ENCODE measurements at regions not wholly inside any gene's neighbourhood (a gene's known extent, or its start where the extent isn't known, plus 50 kb on each side); places are given as distances from the start of the nearest gene placed in this dataset.

GRCh38 chr13:82571653-82572052, 1310.6 kb downstream of the SLITRK1 start:
- no peak for TF ChIP-seq CTCF (conservative IDR thresholded peaks at IDR 0.05; ENCODE audit: low read depth in 2 of 2)
- TF ChIP-seq EZH2phosphoT487 (IDR thresholded peaks at IDR 0.05; ENCODE audit: unreplicated experiment): no peak
- TF ChIP-seq REST (IDR thresholded peaks at IDR 0.05; ENCODE audit: unreplicated experiment): no peak
- TF ChIP-seq JUNB (IDR thresholded peaks at IDR 0.05; ENCODE audit: unreplicated experiment): no peak
- no peak for TF ChIP-seq NANOG (IDR thresholded peaks at IDR 0.05; ENCODE audit: borderline replicate concordance)
- TF ChIP-seq POLR2AphosphoS5 (IDR thresholded peaks at IDR 0.05; ENCODE audit: low read depth): no peak
- no peak for TF ChIP-seq STAT1 (IDR thresholded peaks at IDR 0.05; ENCODE audit: unreplicated experiment)
- no peak for TF ChIP-seq ETS1 (IDR thresholded peaks at IDR 0.05)
- TF ChIP-seq ZNF462 (CRISPR knock-in tag; IDR thresholded peaks at IDR 0.05): no peak
- no peak for TF ChIP-seq ZNF114 (CRISPR knock-in tag; IDR thresholded peaks at IDR 0.05)
- TF ChIP-seq CREB1 (CRISPR knock-in tag; IDR thresholded peaks at IDR 0.05; ENCODE audit: low read depth): no peak
